ENCODE measurements at regions not wholly inside any gene's neighbourhood (a gene's known extent, or its start where the extent isn't known, plus 50 kb on each side); places are given as distances from the start of the nearest gene placed in this dataset.

DNA sequence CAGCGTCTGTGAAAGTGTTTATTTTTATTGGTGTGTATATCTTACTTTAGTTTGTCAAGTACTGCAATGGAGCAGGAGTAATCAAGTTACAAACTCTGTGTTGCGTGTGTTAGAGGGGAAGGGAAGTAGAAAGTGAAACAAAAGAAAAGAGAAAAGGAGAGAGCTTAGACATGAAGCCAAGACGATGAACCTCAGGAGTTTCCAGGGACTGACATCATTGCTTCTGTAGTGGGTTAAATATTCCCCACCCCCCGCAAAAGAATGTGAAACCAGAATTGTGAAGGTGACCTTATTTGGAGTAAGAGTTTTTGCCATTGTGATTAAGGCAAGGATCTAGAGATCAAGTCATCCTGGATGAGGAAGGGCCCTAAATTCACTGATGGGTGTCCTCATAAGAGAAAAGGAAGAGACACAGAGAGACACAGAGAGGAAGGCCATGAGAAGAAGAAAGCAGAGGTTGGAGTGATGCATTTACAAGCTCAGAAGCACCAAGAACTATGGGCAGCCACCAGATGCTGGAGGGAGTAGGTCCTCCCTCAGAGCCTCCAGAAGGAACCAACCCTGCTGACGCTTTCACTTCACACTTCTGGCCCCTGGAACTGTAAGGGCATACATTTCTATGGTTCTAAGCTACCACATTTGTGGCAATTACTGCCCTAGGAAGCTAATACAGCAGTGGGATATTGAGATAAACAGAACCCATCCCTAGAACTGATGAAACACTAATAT, 173.6 kb upstream of the SFRP2 start:
- TF ChIP-seq, protein P1, sequence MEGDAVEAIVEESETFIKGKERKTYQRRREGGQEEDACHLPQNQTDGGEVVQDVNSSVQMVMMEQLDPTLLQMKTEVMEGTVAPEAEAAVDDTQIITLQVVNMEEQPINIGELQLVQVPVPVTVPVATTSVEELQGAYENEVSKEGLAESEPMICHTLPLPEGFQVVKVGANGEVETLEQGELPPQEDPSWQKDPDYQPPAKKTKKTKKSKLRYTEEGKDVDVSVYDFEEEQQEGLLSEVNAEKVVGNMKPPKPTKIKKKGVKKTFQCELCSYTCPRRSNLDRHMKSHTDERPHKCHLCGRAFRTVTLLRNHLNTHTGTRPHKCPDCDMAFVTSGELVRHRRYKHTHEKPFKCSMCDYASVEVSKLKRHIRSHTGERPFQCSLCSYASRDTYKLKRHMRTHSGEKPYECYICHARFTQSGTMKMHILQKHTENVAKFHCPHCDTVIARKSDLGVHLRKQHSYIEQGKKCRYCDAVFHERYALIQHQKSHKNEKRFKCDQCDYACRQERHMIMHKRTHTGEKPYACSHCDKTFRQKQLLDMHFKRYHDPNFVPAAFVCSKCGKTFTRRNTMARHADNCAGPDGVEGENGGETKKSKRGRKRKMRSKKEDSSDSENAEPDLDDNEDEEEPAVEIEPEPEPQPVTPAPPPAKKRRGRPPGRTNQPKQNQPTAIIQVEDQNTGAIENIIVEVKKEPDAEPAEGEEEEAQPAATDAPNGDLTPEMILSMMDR (conservative IDR thresholded peaks at IDR 0.05; ENCODE audit: low read depth, low read length): no peak
- no peak for TF ChIP-seq EZH2 (IDR thresholded peaks at IDR 0.05; ENCODE audit: borderline replicate concordance, low read depth, low read length, poor library complexity, severe bottlenecking)
